Suprapubic skin (tissue), 4 donors: ENCODE measurements at regions not wholly inside any gene's neighbourhood (a gene's known extent, or its start where the extent isn't known, plus 50 kb on each side); places are given as distances from the start of the nearest gene placed in this dataset.
A peak's percentile ranks its signal among the peaks of the same experiment; 100 is the strongest.

Experiments used
- DNase-seq, 2 donors: peaks; one replicate each; pipeline ENCODE4 v3.0.0-alpha.2; 2019; ENCODE audit warnings: low spot score in 2 of 2
- H3K27ac ChIP-seq: fragments of 200-600 bp; sonication (generic); one replicate; pipeline ENCODE4 v1.5.1; 2019
- H3K27me3 ChIP-seq: fragments of 200-600 bp; sonication (generic); one replicate; pipeline ENCODE4 v1.5.1; 2019
- H3K36me3 ChIP-seq: fragments of 200-600 bp; sonication (generic); one replicate; pipeline ENCODE4 v1.5.1; 2019
- H3K4me1 ChIP-seq: fragments of 200-600 bp; sonication (generic); one replicate; pipeline ENCODE4 v1.5.1; 2019
- H3K4me3 ChIP-seq: fragments of 200-600 bp; sonication (generic); one replicate; pipeline ENCODE4 v1.5.1; 2019; ENCODE audit warnings: mild to moderate bottlenecking
- H3K9me3 ChIP-seq: fragments of 200-600 bp; sonication (generic); one replicate; pipeline ENCODE4 v1.5.1; 2019
- CTCF ChIP-seq, 2 donors: fragments of 200-600 bp in 1 of 2; fragments of 450-650 bp in 1 of 2; sonication (generic) in 1 of 2; IDR thresholded peaks; one replicate each; pipeline ENCODE4 v1.5.1; 2016 to 2019; ENCODE audit warnings: antibody characterized with exemption in 2 of 2, mild to moderate bottlenecking in 1 of 2, moderate library complexity in 1 of 2
- EP300 ChIP-seq: sonication (generic); formaldehyde crosslinking; IDR thresholded peaks from one replicate; pipeline ENCODE4 v1.6.1; 2017; ENCODE audit warnings: antibody characterized with exemption
- POLR2A ChIP-seq, 2 donors: fragments of 450-650 bp; IDR thresholded peaks; one replicate each; pipeline ENCODE4 v1.6.1; 2017; ENCODE audit warnings: antibody characterized with exemption in 2 of 2, mild to moderate bottlenecking in 2 of 2, moderate library complexity in 2 of 2
- POLR2AphosphoS5 ChIP-seq, 3 donors: sonication (generic); formaldehyde crosslinking; IDR thresholded peaks; one replicate each; pipeline ENCODE4 v1.6.1; 2017; ENCODE audit warnings: antibody characterized with exemption in 3 of 3
- WGBS: methylation state at CpG from one replicate; pipeline ENCODE4 v1.1.5; 2018; 5-methylcytosine and 5-hydroxymethylcytosine counted together

- no peak for DNase-seq
- Histone ChIP-seq H3K27ac (no peak overlapping the region), H3K27me3 (no peaks in the 10 kb centered on the region), H3K9me3 (no peaks in the 10 kb centered on the region), H3K36me3 (peaks cover 2% of the 10 kb centered on the region), H3K4me3 (no peak overlapping the region), H3K4me1 (peaks cover 75% of the 10 kb centered on the region)
- no peak for TF ChIP-seq POLR2A (IDR thresholded peaks at IDR 0.05)
- WGBS, result 76% methylated on average over 7 of the region's 7 CpGs
Observed at GRCh38 chr19:46950526-46951170, 69.0 kb upstream of the NPAS1 start.

GRCh38 chr19:46951171-46951986 lies 68.3 kb upstream of the NPAS1 start:
- H3K27ac ChIP-seq, result no peak overlapping the region
- H3K27me3 ChIP-seq, result no peaks in the 10 kb centered on the region
- no peak overlapping the region for H3K4me3 ChIP-seq
- WGBS, result 55% methylated on average over 8 of the region's 8 CpGs
- DNase-seq, result no peak
- H3K4me1 ChIP-seq, result peaks cover 70% of the 10 kb centered on the region
- no peak for TF ChIP-seq EP300
- no peak for TF ChIP-seq POLR2AphosphoS5 (IDR thresholded peaks at IDR 0.05)
- no peak for TF ChIP-seq POLR2A (IDR thresholded peaks at IDR 0.05)
- no peak for TF ChIP-seq CTCF (IDR thresholded peaks at IDR 0.05)
- no peaks in the 10 kb centered on the region for H3K9me3 ChIP-seq
- peaks cover 2% of the 10 kb centered on the region for H3K36me3 ChIP-seq

GRCh38 chr19:46952874-46953273 lies 66.8 kb upstream of the NPAS1 start:
- no peak overlapping the region for H3K4me3 ChIP-seq
- H3K27ac ChIP-seq, result no peak overlapping the region
- H3K4me1 ChIP-seq, result peaks cover 55% of the 10 kb centered on the region
- TF ChIP-seq POLR2A (IDR thresholded peaks at IDR 0.05) (no peak), CTCF (IDR thresholded peaks at IDR 0.05) (no peak), EP300 (no peak), POLR2AphosphoS5 (IDR thresholded peaks at IDR 0.05) (no peak)
- H3K36me3 ChIP-seq, result peaks cover 2% of the 10 kb centered on the region
- DNase-seq, result no peak
- H3K9me3 ChIP-seq, result no peaks in the 10 kb centered on the region
- 98% methylated on average over 5 of the region's 5 CpGs for WGBS
- H3K27me3 ChIP-seq, result no peaks in the 10 kb centered on the region

- no peaks in the 10 kb centered on the region for H3K27me3 ChIP-seq
- no peak for DNase-seq
- WGBS, result 82% methylated on average over 6 of the region's 6 CpGs
- no peak overlapping the region for H3K4me3 ChIP-seq
- peaks cover 2% of the 10 kb centered on the region for H3K36me3 ChIP-seq
- TF ChIP-seq POLR2AphosphoS5 (IDR thresholded peaks at IDR 0.05), result no peak
- no peak for TF ChIP-seq EP300
- TF ChIP-seq CTCF (IDR thresholded peaks at IDR 0.05), result no peak
- TF ChIP-seq POLR2A (IDR thresholded peaks at IDR 0.05), result no peak
- no peaks in the 10 kb centered on the region for H3K9me3 ChIP-seq
- no peak overlapping the region for H3K27ac ChIP-seq
- peaks cover 59% of the 10 kb centered on the region for H3K4me1 ChIP-seq
Observed at GRCh38 chr19:46953955-46954501, 65.6 kb upstream of the NPAS1 start.

- no peak for DNase-seq
- H3K36me3 ChIP-seq, result peaks cover 2% of the 10 kb centered on the region
- 81% methylated on average over 7 of the region's 7 CpGs for WGBS
- peak overlapping the region; percentile 35 for H3K27ac ChIP-seq
- TF ChIP-seq CTCF (IDR thresholded peaks at IDR 0.05) (no peak), EP300 (no peak), POLR2A (IDR thresholded peaks at IDR 0.05) (no peak), POLR2AphosphoS5 (IDR thresholded peaks at IDR 0.05) (no peak)
- H3K4me3 ChIP-seq, result no peak overlapping the region
- peaks cover 55% of the 10 kb centered on the region for H3K4me1 ChIP-seq
- H3K9me3 ChIP-seq, result no peaks in the 10 kb centered on the region
- H3K27me3 ChIP-seq, result no peaks in the 10 kb centered on the region
Observed at GRCh38 chr19:46954502-46954992, 65.1 kb upstream of the NPAS1 start.
